CD4-positive, alpha-beta T cell (primary cell): ENCODE measurements at regions not wholly inside any gene's neighbourhood (a gene's known extent, or its start where the extent isn't known, plus 50 kb on each side); places are given as distances from the start of the nearest gene placed in this dataset.

ENCODE experiments used
- ATAC-seq: fragments of 200-7000 bp; cut with Tn5 transposase; one replicate; pipeline ENCODE4 v1.10.0; 2022; ENCODE audit warnings: mild to moderate bottlenecking; ENCODE audit not compliant: poor library complexity
- CTCF ChIA-PET: fragments of 350-600 bp; sonication (Branson Sonifier 250); formaldehyde crosslinking; loops from one replicate; lab custom pipeline; 2021; ENCODE audit warnings: antibody characterized with exemption, inconsistent platforms; lab: Charles Lee
- POLR2A ChIA-PET: fragments of 350-600 bp; sonication (Branson Sonifier 250); formaldehyde crosslinking; loops from one replicate; lab custom pipeline; 2021; ENCODE audit warnings: antibody characterized with exemption, inconsistent platforms; lab: Charles Lee
- DNase-seq, 14 experiments: peaks; one replicate each; pipeline ENCODE4 v3.0.0-alpha.2; 2013 to 2020; ENCODE audit warnings: mixed read lengths in 2 of 14
- H3K27ac ChIP-seq, 2 donors: one replicate each; pipeline versions ENCODE4 v1.5.1 to v1.7.0; 2013; ENCODE audit warnings: low read length in 2 of 2, low read depth in 1 of 2, mild to moderate bottlenecking in 1 of 2
- H3K27me3 ChIP-seq, 2 experiments: 1 replicate in 1 of 2; 2 replicates in 1 of 2; pipeline versions ENCODE4 v1.6.1 to v1.7.0; 2013; ENCODE audit warnings: low read length in 2 of 2, control low read depth in 1 of 2, mild to moderate bottlenecking in 1 of 2, moderate library complexity in 1 of 2; ENCODE audit not compliant: insufficient read depth in 2 of 2, control insufficient read depth in 1 of 2
- H3K36me3 ChIP-seq: one replicate; pipeline ENCODE4 v1.6.1; 2013; ENCODE audit warnings: low read length, control low read depth; ENCODE audit not compliant: insufficient read depth
- H3K4me1 ChIP-seq: one replicate; pipeline ENCODE4 v1.6.1; 2013; ENCODE audit warnings: low read length, control low read depth; ENCODE audit not compliant: insufficient read depth
- H3K4me3 ChIP-seq: one replicate; pipeline ENCODE4 v1.5.1; 2013; ENCODE audit warnings: mild to moderate bottlenecking, low read length, moderate library complexity
- H3K9me3 ChIP-seq, 2 experiments: 1 replicate in 1 of 2; 2 replicates in 1 of 2; pipeline versions ENCODE4 v1.6.1 to v1.7.0; 2013; ENCODE audit warnings: low read length in 2 of 2, mild to moderate bottlenecking in 2 of 2, control low read depth in 1 of 2, moderate library complexity in 1 of 2; ENCODE audit not compliant: control insufficient read depth in 1 of 2, insufficient read depth in 1 of 2
- H3K27ac Mint-ChIP-seq: one replicate; pipeline ENCODE4 v1.8.0; 2020; ENCODE audit warnings: mixed read lengths
- H3K27me3 Mint-ChIP-seq: one replicate; pipeline ENCODE4 v1.8.0; 2021; ENCODE audit warnings: mixed read lengths
- H3K36me3 Mint-ChIP-seq: one replicate; pipeline ENCODE4 v1.8.0; 2021; ENCODE audit warnings: low read depth, mixed read lengths
- H3K4me1 Mint-ChIP-seq: one replicate; pipeline ENCODE4 v1.8.0; 2021; ENCODE audit warnings: low read depth, mixed read lengths
- H3K4me3 Mint-ChIP-seq: one replicate; pipeline ENCODE4 v1.8.0; 2020; ENCODE audit warnings: mild to moderate bottlenecking, mixed read lengths
- H3K9me3 Mint-ChIP-seq: one replicate; pipeline ENCODE4 v1.8.0; 2020; ENCODE audit warnings: mixed read lengths
- CTCF ChIP-seq: fragments of 200-600 bp; IDR thresholded peaks from one replicate; pipeline ENCODE4 v1.8.0; 2022; ENCODE audit warnings: antibody characterized with exemption, mild to moderate bottlenecking
- intact Hi-C, 2 experiments: fragments of 100-400 bp; cut with DNase I in 1 of 2; cut with micrococcal nuclease in 1 of 2; formaldehyde crosslinking; loops; one replicate each; pipeline versions ENCODE4 v1.15.1 to v1.9.0; 2023 to 2025; cut with DNase I, micrococcal nuclease

GRCh38 chr5:34496701-34497469 lies 159.2 kb upstream of the RAI14 start:
- no peaks in the 10 kb centered on the region for H3K36me3 ChIP-seq
- POLR2A ChIA-PET = no interaction called here
- H3K4me1 Mint-ChIP-seq = no peaks in the 10 kb centered on the region
- no peaks in the 10 kb centered on the region for H3K9me3 ChIP-seq
- no peak overlapping the region for H3K4me3 ChIP-seq
- H3K27me3 ChIP-seq = no peaks in the 10 kb centered on the region
- ATAC-seq = no peak
- peaks cover 3% of the 10 kb centered on the region for H3K4me1 ChIP-seq
- CTCF ChIA-PET = interaction anchor here (1.4 kb wide), 1 partner anchor 401 kb away, joined by 3 read pairs; no protein-coding TSS in a partner anchor
- H3K27ac Mint-ChIP-seq = no peak overlapping the region
- H3K27ac ChIP-seq = no peak overlapping the region
- DNase-seq = no peak
- no peak overlapping the region for H3K4me3 Mint-ChIP-seq
- no peaks in the 10 kb centered on the region for H3K9me3 Mint-ChIP-seq
- H3K27me3 Mint-ChIP-seq = no peaks in the 10 kb centered on the region
- intact Hi-C loops = no loop called here
- no peaks in the 10 kb centered on the region for H3K36me3 Mint-ChIP-seq
- TF ChIP-seq CTCF = no peak

DNA sequence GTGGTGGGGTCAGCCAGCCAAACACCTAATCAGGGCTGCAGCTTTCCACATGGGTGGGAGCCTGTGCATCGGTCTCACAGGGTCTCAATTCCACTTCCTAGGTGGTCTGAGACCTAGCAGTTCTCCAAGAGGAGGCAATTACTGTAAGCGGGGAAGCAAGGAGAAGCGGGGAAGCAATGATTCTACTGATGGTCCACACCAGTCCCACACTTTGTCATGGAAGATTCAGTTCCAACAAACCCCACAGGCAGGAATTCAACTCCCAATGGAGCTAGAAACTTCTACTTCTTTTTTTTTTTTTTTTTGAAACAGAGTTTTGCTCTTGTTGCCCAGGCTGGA lies 158.7 kb upstream of the RAI14 start:
- Histone ChIP-seq H3K27me3 (no peaks in the 10 kb centered on the region), H3K27ac (no peak overlapping the region), H3K4me1 (peaks cover 3% of the 10 kb centered on the region), H3K4me3 (no peak overlapping the region), H3K36me3 (no peaks in the 10 kb centered on the region), H3K9me3 (no peaks in the 10 kb centered on the region)
- CTCF ChIA-PET = no interaction called here
- Mint-ChIP-seq H3K4me1 (no peaks in the 10 kb centered on the region), H3K9me3 (no peaks in the 10 kb centered on the region), H3K4me3 (no peak overlapping the region), H3K36me3 (no peaks in the 10 kb centered on the region), H3K27me3 (no peaks in the 10 kb centered on the region), H3K27ac (no peak overlapping the region)
- intact Hi-C loops = no loop called here
- no peak for TF ChIP-seq CTCF
- POLR2A ChIA-PET = no interaction called here
- no peak for ATAC-seq
- DNase-seq = no peak

DNA sequence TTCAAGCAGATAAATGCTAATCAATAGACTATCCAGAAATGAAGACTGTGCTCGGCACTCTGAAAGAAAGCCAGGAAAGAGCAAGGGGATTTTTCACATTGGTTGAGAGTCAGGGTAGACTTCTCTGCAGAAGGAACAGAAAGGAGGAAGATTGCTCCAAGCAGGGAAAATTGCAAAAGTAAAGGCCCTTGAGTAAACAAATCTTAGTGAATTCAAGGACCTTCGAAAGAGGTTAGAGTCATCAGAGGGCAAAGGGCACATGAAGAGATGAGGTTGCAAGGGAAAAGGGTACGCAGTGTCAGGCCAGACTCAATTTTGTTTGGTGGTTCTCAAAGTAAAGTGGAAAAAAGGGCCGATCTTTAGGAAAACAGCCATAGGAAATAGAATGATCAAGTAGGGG lies 157.6 kb upstream of the RAI14 start:
- Mint-ChIP-seq H3K36me3 (no peaks in the 10 kb centered on the region), H3K9me3 (no peaks in the 10 kb centered on the region), H3K4me1 (no peaks in the 10 kb centered on the region), H3K27me3 (peaks cover 7% of the 10 kb centered on the region), H3K4me3 (no peak overlapping the region), H3K27ac (no peak overlapping the region)
- no peaks in the 10 kb centered on the region for H3K9me3 ChIP-seq
- peaks cover 3% of the 10 kb centered on the region for H3K4me1 ChIP-seq
- ATAC-seq = no peak
- peaks cover 0 to under 1% of the 10 kb centered on the region in 2 experiments for H3K27me3 ChIP-seq
- ChIA-PET CTCF (interaction anchor here (0.8 kb wide), 1 partner anchor 12 kb away, joined by 3 read pairs; no protein-coding TSS in a partner anchor), POLR2A (no interaction called here)
- no peak overlapping the region for H3K4me3 ChIP-seq
- TF ChIP-seq CTCF = no peak
- DNase-seq = peak in 2 of 14 experiments; percentile 22 to 40
- no peak overlapping the region for H3K27ac ChIP-seq
- no peaks in the 10 kb centered on the region for H3K36me3 ChIP-seq
- intact Hi-C loops = no loop called here
